Femur (tissue), 1 donor: ENCODE measurements at regions not wholly inside any gene's neighbourhood (a gene's known extent, or its start where the extent isn't known, plus 50 kb on each side); places are given as distances from the start of the nearest gene placed in this dataset.

Experiments used
- DNase-seq: peaks from one replicate; pipeline ENCODE4 v3.0.0-alpha.2; 2017

DNA sequence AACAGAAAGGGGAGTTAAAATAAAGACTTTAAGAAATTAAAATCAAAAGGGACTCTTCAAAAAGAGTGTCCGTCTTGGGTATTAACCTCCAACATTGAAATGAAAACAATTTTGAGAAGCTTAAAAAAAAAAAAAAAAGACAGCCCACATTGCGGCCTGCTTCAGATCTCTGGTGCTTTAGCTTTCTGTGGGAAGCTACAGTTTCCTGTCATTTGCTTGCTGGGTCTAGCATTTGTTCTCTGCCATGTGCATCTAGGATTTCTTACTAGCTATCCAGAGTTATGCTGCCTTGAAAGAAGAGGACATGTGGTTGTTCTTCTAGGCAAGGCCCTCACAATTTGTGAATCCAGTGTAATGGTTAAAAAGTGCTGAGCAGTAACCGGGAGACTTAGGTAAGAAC lies 375.3 kb downstream of the SLC4A3 start:
- no peak for DNase-seq

DNA sequence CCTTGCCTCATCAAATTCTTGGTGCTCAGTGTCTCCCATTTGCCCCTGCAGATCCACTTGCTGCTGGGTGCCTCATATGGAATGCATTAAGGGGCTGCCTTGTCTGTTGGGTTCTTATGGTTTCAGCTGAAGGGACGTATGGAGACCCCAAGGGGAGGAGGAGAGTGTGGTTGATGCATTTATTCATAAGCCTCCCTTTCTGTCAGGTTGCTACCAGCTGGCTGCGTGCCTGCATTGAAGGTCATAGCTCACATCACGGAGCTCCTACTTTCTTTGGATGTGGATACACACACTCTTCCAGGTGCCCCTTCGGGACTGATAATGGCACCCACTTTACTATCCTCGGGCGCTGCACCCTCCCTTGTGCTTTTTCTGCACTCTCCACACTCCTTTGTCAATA lies 377.9 kb downstream of the SLC4A3 start:
- DNase-seq: no peak

DNA sequence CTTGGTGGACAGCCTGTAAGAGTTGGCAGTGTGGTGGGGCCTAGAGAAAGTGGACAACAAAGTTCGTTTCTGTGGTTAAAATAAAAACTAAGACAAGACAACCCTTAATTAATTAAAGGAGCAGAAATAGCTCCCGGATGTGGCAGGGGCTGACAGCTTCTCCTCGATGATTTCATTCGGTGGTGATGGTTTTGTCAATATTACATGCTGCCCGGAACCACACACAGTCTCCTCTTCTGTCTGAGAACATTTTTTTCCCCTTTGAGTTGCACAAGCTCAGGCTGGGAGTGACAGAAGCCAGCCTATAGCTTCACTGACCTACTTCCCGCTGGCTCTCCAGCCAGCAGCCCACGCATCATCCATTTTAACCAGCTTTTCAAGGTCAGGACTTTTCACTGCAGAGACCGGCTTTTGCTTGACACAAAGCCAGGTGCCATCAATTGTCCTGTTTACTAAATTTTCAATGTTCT lies 378.8 kb downstream of the SLC4A3 start:
- DNase-seq: peak; percentile 23

DNA sequence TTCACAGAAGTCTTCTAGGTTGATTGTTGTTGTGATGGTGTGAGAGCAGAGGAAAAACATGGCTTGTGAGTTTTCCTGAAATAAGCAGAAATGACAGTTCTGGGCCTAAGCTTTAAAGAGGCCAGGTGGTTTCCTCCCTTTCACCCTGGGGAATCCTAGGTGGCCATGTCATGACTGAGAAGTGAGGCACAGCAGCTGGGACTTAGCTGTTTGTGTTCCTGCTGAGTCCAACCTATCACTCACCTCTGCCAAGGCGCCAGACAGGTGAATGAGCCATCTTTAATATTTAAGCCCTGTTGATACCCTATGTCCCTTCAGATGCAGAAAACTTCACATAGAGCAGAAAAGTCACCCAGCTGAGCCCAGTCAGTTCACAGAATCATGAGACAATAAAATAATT lies 384.4 kb downstream of the SLC4A3 start:
- no peak for DNase-seq

DNA sequence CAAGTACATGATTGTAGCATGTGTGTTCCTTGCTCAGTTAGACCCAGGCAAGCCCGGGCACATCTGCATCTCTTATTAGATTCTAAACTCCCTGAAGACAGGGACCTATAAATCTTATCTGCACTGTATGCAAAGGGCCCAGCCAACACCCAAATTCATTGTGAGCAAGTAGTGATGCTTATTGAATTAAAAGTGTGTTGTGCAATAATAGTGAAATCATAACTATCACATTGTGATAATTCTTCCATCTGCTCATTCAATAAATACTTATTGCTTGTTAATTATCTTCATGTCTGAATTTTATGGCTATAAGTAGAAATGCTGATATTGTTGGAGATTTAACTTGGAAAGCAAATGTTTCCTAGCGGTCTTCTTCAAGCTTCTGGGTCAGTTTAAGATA lies 387.5 kb downstream of the SLC4A3 start:
- DNase-seq: no peak

DNA sequence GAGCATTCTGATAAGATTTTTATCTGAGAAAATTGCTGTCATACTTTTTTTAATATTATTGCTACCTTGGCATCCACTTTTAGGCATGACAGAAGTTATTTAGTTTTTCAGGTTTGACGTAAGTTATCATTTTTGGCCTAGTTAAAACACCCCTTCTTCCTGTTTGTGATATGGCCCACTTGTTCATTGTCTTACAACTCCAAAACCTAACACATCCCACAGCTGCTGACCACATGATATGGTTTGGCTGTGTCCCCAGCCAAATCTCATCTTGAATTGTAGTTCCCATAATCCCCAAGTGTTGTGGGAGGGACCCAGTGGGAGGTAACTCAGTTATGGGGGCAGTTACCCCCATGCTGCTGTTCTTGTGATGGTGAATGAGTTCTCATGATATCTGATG lies 388.1 kb downstream of the SLC4A3 start:
- no peak for DNase-seq

DNA sequence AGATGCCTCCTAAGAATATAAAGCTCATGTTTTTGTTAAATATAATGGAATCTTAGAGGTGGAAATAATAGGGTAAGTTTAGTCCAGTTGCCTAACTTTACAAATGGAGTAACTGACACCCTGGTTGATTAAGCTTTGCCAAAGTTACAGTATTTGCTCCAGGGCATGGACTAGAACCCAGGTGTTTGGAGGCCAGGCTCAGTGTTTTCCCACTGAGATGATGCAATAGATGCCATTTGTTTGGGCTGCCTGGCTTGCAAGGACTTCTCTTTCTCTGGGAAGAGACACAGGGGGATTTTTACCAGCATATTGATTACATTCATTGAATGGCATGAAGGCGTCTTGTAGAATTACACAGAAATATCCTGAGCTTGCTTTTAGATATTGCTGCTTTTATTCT lies 397.8 kb downstream of the SLC4A3 start:
- no peak for DNase-seq

DNA sequence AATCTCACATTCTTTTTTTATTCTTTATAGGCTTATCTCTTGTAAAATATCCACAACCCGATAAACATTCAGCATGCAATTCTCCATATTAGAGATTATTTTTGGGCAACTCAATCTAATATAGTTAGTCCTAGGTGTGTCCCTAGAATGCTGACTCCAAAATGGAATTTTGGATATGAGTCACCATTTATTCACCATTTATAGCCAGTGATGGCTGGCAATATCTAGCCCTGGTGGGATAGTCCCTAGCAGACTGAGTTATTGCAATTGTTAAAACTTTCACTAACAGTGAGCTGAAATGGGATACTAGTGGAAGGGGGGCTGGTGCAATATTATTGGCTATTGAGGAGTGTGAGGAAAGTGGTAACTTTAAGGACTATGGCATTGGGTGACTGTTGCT lies 401.6 kb downstream of the SLC4A3 start:
- no peak for DNase-seq

DNA sequence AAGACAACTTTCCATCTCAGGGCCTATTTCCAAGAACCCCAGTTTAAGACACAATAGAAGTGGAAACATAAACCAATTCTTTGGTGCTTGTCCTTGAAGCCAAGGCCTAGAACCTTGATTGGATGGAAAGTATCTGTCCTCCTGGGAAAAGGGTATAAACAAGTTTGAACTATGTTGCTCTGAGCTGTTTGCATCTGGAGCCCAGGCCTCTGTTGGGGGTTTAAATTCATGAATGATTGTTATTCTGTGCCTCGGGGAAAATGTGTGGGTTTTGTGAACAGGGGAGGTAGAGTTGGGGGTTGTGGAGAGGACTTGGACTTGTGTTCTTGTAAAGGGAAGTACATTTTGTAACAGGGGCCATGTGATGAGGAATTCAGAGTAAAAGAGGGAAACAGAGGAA lies 406.1 kb downstream of the SLC4A3 start:
- DNase-seq: no peak

DNA sequence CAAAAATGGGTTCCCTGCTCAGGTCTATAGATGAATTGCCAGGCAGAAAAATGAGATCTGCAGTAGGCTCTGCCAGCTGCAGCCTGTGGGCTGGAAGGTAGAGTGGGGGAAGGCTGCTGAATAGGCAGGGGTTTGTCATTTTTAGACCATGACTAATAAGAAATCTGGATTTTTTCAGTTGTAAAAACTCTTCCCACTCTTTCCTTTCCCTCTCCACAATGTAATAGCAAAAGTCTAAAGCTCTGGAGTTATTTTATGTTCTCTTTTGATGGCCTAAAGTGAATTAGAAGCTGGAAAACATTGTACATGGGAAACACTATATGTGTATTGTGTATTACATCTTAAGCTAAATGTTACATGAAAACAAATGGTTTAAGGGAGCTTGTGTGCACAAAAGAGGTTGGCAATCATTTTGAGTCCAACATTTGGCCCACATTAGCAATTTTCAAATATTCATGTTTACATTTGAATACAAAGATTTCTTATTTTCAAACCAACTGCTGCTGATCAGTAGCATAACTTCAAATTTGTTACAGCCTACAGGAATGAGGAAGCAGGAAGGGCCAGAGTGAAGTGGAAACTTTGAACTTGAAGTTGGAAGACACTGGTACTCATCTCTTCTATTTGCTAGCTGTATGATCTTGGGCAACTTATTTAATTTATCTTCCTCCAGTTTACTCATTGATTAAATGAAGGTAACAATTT lies 407.1 kb downstream of the SLC4A3 start:
- DNase-seq: peak; percentile 28

DNA sequence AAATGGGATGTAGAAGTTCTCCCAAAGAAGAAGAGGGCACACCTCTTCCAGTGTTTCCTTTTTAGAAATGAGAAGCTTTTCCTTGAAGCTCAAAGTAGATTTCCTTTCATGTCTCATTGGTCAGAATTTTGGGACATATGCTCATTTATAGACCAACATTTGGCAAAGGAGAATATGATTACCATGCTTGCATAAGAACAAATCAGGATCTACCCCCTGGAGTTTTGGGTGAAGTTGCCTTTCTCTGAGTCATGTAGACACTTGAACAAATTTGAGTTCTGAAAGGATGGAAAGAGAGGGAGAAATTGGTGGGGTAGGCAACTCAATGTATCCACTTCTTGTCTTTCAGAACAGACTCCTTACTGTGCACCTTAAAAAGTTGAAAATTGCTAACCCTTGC lies 409.0 kb downstream of the SLC4A3 start:
- DNase-seq: no peak

DNA sequence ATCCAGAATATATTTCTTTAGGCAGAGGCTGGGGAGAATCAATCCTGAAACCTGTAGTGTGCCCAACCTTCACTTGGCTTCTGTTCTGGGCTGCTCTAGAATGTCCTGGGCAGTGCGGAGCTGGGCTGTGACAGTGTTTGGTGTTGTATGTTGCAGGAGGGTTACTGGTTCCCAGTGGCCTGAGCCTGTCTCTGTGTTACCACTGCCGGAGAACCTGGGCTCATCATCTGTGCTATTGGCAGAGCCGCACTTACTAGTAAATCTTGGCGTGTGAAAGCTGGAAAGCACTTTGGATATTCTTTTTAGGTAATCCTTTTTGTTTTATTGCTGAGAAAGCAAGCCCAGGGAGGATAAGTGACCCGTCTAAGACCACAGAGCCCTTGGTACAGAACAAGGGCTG lies 412.9 kb downstream of the SLC4A3 start:
- peak; percentile 28 for DNase-seq

DNA sequence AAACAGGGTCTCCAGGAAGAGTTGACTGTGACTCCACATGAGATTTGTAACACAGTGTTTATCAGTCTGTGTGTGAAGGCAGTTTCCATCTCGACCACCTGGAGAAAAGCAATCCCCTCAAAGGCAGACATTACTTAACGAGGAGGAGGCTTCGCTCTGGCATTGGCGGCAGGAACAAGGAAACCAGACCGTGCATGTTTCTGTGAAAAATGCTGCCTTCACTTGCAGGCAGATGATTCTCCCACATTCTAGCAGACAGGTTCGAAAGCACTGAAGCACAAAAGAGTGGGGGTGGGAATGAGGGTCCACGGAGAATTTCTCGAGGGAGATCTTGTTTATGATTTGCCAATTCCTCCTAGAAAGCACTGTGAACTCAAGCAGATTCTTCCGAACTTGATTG lies 414.0 kb downstream of the SLC4A3 start:
- DNase-seq: no peak

DNA sequence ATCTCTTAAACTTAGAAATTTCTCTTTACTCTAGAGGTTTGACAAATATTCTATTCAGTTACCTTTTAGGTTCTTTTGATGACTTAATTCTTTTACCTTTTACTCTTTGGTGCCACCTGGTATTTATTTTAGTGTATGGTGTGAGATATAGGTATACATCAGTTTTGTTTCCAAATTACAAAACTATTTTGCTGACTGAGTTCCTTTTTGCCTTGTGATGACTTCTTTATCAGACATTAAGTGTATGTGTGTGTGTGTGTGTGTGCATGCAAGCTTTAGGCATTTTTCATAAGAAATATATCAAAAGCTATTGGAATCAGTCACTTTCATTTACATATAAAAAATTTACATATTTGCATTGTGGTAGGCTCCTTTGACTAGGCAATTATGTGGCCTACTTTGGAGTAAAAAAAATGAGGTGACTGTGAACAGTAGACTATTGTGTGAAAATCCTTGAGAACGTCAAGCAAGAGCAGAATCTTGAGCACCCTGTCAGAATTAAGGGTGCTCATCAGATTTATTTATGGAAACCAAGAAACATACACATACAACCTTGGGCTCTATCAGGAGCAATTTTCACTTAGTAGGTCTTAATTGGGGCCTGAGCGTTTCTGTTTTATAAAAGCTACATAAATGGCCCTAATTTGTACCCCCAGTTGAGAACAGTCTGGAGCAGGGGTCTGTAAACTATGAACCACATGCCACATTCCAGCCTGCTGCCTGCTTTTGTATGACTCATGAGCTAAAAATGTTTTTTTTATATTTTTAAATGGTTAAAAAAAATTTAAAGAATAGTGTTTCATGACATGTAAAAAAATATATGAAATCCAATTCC lies 415.9 kb downstream of the SLC4A3 start:
- DNase-seq: no peak

DNA sequence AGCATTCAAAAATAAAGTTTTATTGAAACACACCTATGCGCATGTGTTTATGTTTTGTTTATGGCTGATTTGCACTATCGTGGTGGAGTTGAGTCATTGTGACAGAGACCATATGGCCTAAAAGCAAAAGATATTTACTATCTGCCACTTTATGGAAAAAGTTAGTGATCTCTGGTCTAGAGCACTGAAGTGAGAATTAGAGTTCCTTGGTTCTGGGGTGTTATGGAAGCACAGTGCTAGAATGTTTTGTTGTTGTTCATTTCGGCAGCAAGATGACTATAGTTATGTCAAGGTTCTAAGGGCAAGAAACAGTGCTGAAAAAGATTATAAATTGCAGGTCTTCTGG lies 416.5 kb downstream of the SLC4A3 start:
- DNase-seq: no peak

DNA sequence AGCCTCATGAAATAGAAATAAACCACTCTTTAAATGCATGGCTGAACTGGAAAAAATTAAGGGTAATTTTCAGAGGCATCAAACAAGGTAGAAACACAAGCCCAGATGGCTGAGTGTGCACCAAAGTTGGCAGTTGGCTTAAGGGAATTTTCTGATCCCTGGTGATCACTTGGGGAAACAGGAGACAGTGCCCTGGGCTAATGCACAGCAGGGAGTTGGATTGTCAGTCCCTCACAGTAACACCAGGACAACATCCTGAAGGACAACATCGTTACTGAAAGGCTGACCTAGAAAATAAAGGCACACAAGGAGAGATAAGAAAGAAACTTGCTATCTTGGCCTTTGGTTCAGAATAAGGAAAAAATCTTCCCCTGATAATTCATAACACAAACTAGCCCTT lies 417.0 kb downstream of the SLC4A3 start:
- DNase-seq: no peak

DNA sequence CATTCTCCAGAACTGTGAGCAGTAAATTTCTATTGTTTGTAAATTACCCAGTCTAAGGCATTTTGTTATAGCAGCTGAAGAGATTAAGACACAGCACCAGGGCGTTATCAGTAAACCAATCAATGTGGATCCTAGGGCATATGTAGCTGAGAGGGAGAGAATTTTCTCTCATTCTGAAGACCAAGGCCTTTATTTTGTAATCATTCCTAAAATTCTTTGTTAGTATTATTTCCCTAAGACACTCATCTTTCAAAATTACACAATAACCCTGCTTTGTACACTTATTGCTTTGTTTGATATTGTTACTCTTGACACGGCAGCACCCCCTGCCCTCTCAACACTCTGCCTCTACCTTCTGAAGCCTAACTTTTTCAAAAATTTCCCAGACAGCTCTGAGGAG lies 419.1 kb downstream of the SLC4A3 start:
- no peak for DNase-seq

DNA sequence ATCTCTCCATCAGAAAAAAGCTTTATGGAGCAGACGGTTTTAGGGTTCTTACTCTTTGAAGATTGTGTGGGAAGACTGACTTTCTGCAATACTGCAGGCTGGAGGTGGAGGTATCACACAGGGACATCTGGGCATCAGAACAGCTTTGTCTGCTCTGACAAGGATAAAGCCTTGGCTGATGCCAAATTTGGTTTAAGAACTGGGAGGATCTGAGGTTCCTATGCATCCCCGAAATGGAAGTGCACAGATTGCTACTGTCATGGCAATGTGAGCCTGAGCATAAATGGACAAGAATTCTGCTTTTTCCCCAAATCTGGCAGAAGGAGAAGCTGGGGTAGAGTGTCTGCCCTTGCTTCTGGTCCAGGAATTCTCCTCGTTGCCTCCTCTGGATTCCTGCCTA lies 424.3 kb downstream of the SLC4A3 start:
- DNase-seq: no peak

DNA sequence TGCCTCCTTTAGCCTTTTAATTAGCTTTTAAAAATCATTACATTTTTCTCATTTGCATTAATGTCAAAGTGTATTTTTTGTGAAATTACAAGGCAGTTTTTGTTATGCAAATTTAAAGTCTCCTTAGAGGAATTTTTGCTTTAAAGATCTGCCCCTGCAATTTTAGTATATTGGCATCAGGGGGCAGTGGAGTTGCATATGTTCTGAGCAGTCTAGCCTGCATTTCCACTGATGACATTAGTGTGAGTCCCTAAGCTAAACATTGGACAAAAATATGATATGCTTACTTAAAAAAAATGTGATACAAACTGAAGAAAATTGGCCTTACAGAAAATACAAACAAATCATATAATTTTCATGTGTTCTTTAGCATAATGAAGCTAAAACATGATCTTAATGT lies 426.5 kb downstream of the SLC4A3 start:
- DNase-seq: no peak

DNA sequence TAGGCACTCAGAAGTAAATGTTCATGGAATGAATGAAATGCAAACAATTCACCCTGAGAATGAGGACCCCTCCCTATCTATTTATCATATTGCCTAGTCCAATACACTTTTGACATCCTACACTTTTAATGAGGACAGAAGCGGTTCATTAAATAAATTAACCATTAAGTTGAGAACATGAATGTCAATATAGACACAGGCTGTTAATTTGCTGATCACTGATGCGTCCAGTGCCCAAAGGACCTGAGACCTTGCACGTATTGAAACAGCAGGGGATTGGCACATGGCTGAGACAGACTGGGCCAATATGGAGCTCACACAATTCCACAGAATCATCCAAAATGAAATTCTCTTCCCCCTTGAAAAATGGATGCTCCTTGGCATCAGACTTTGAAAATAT lies 430.0 kb downstream of the SLC4A3 start:
- DNase-seq: no peak

DNA sequence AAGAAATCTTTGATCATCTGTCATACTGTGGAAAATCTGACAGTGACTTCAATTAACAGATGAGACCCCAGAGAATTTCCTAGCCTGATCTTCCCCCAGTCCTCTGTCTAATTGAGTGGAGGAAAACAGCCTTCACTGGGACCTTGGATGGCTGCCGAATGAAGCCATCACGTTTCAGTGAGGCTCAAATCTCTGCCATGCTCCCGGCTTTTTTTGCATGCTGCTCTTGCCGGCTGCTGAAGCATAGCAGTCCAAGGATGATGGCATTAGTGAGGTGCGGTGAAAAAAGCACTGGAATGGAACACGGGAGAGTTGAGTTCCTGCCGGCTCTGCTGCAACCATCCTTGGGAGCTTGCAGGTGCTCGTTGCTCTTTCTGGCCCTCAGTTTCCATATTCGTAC lies 430.5 kb downstream of the SLC4A3 start:
- no peak for DNase-seq

DNA sequence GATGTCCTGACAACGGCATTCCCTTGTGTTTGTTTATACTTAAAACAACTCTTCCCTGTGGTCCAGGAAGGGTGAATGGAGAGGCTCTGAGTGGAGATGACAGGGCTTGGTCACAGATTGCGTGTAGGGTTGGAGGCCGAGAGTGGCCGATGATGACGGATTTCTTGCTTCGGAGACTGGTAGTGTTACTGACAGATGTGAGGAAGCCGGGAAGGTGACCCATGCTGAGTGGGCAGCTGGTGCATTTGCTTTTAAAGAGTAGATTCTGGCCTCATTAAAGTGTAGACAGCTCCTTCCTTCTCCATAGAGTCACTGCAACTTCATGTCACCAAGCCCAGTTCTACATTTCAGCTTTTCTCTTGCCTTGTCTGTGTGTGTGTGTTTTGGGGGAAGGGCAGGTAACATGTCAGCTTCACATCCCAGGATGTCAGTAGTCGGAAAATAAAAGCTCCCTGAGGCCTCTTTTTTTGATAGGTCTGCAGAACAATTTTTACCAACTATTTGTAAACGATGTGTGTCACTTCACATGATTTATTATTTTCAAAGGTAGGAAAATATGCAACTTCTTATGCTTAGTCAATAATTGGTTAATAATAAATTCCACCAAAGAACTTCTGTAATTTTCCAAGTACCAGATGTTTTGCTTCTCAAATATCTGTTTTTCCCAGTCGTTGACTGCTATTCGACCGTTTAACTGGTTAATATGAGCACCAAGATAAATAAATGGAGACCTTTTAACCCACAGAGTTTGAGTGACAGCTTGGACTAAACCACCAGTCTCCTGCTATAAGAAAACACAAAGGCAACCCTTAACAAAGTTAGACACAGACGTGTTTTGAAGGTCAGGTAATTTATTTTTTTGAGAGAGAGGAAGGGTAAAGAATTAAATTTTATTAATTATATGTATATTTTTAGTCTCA lies 436.9 kb downstream of the SLC4A3 start:
- no peak for DNase-seq

DNA sequence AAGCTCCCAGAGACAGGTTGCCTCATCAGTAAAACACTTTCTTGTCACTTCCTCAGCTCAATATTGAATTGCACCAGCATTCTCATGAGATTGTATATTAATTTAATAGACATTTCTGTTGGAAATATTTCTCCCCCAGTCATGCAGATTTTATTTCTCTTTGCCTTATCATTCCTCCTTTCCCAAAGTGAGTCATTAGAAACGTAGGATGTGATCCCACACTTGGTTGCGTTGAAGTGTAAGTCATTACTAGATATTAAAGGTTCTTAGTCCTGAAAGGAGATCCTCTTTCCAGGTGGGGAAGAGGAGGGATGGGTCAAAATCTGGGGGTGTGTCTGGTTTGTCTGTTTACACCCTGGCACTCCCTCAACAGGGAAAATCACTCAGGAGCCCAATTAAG lies 438.2 kb downstream of the SLC4A3 start:
- DNase-seq: no peak

DNA sequence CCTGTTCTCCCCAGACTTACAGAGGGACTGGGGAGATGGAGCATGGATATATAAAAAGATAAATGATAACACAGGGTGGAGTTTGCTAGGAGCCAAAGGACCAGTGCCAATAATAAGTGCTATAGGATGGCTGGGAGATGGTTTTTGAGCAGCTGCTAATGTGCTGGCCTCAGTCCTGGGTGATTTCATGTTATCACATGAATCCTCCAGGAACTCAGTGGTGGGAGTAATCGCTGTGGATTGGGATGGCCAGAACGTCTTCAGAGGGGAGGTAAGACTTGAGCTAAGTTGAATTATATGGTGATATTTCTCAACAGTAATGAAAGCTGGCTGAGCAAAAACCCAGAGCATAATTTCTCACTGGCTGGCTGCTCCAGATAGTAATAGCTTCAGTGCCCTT lies 441.4 kb downstream of the SLC4A3 start:
- DNase-seq: no peak
